Right lung (tissue), 2 donors: ENCODE measurements at regions not wholly inside any gene's neighbourhood (a gene's known extent, or its start where the extent isn't known, plus 50 kb on each side); places are given as distances from the start of the nearest gene placed in this dataset.
A peak's percentile ranks its signal among the peaks of the same experiment; 100 is the strongest.

Experiments used
- DNase-seq, 2 donors: peaks; one replicate each; pipeline ENCODE4 v3.0.0-alpha.2; 2013

GRCh38 chr1:239538239-239538988 lies 152.0 kb downstream of the CHRM3 start:
- peak; percentile 42 to 52 for DNase-seq

- no peak for DNase-seq
Measured at GRCh38 chr1:239539051-239539450, 152.7 kb downstream of the CHRM3 start.

DNA sequence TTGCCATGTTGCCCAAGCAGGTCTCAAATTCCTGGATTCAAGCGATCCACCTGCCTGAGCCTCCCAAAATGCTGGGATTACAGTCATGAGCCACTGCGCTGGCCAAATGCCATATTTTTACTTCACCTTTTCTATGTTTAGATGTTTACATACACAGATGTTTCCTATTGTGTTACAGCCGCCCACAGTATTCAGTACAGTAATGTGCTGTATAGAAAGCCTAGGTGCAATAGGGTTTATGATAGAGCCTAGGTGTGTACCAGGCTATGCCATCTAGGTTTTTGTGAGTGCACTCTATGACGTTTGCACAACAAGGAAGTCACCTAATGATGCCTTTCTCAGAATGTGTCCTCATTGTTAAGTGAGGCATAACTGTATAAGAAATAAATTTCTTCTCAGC lies 153.4 kb downstream of the CHRM3 start:
- no peak for DNase-seq

DNA sequence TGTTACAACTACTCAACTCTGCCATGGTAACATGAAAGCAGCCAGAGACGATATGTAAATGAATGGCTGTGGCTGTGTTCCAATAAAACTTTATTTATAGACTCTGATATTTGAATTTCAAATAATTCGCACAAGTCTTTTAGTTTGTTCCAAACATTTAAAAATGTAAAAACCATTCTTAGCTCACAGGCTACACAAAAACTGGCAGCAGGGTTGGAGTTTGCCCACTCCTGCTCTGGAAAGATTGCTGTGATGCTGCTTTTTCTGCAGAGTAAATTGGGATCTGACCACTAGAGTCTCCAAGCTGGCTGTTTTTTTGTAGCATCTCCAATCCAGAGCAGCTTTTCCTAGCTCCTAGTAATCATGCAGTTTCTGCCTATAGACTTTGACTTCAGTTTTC lies 157.5 kb downstream of the CHRM3 start:
- no peak for DNase-seq

DNA sequence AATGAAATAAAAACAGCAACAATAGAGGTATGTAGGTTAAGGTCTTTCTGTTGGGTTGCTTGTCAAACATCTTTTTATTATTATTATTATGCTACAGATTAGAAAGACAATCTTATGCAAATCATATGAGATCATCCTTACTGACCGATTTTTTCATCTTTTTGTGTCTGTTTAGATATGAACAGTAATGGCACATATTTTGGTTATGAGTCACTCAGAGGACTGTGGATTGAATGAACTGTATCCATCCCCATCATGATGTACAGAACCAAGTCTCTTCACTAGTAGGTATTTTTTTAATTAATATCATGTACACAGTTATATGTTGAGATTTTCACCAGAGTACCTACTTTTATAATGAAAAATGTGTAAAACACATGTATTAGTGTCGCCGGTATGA lies 159.1 kb downstream of the CHRM3 start:
- no peak for DNase-seq

DNA sequence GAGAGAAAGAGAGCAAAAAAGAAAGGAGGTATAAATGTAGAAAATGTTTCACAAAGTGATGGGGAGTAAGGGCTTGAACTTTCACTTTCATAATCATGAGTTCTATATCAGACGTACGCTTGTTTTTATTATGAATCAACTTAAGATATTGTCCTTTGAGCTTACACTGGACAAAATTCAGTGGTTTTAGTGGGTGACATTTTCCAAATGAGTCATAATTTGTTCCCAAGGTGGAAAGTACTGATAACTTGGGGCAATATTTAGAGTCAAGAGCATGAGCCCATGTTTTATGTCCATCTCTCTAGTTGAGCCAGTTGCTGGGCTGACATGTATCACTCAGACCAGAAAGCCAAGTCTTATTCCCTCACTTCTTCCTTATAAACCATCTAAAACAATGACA lies 161.6 kb downstream of the CHRM3 start:
- DNase-seq, result no peak

GRCh38 chr1:239550178-239550577 lies 163.8 kb downstream of the CHRM3 start:
- DNase-seq, result no peak

- no peak for DNase-seq
Measured at GRCh38 chr1:239555350-239555749, 169.0 kb downstream of the CHRM3 start.

GRCh38 chr1:239558559-239558958 lies 172.2 kb downstream of the CHRM3 start:
- DNase-seq, result no peak

DNA sequence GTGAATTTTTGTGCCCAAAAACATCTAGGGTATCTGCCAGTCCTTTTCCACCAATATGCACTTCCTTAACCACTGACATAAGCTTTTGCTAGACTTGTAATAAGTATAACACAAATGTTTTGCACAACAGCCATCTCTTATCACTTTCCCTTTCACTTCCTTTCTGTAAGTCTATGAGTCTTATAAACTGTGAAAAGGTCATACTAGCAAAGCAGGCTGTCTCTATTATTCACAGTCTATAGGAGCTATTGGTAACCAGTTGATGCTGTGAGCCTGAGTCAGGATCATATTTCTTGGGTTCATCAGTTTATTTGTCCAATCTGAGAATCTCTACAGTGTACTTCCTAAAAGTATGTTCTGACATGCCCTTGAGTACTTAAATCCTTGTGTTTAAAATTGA lies 172.6 kb downstream of the CHRM3 start:
- no peak for DNase-seq

DNA sequence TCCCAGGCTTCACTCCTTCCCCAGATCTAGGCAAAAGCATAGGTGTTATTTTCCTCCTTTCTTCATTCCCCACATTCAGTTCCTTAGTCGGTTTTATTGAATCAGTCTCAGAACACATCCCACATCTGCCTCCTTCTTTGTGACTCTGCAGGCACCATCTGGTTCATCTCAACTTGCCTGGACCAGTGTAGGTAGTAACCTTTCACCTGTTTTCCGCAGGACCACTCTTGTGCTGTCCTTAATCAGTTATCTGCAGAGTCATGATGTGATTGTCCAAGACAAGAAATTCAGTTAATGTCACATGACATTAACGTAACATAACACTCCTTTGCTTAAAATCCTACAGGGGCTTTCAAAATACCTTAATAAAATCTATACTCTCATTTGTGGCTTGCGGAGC lies 174.6 kb downstream of the CHRM3 start:
- DNase-seq, result no peak

DNA sequence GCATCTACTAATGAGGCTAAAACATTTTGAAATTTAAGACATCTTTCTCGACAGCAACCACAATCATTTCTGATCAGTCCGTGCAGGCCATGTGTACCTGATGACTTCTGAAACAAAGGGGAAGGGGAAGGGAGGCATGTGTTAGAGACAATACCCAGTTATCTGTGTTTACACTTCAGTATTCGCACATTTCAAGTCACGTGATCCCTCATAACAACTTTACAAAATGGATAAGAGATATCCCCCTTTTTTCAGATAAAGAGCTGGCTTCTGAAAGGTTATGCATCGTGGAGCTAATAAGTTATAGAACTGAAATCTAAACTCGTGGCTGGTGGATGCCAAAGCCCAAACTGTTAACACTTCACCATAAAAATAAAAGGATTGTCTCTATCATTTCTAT lies 175.7 kb downstream of the CHRM3 start:
- no peak for DNase-seq

- peak in 1 of 2 donors; percentile 11 for DNase-seq
Measured at GRCh38 chr1:239563681-239564080, 177.3 kb downstream of the CHRM3 start.

DNA sequence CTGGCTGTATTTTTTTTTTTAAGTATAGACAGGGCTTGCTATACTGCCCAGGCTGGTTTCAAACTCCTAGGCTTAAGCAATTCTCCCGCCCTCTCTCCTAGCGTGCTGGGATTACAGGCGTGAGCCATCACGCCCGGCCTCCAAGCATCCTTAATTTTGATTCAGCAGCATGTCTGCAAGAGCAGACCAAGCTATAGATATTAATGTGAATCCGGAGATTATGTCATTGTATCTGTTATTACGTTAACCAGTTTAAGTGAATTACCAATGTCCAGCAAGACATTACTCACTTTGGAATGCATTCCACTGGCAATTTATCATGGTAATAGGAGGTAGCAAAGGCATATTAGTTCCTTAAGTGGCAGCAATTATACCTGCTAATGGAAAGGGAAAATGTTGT lies 179.7 kb downstream of the CHRM3 start:
- DNase-seq, result no peak

DNA sequence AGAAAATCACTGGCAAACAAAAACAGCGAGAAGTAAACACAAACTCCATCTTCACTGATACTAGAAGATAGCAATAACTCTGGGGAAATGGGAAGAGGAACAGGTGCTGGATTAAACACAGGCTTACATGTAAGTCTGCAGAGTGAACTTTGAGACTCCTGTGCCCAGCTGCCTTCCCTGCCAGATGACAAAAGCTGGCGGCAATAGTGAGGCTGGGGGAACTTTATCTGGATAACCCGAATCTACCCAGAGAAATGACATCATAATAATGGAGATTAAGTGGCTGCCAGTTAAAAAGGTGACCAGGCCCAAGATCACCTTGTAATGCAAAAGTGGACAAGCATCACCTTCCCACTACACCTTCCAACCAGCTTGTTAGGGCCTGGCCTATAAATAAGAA lies 184.5 kb downstream of the CHRM3 start:
- DNase-seq, result no peak

GRCh38 chr1:239572183-239572582 lies 185.8 kb downstream of the CHRM3 start:
- no peak for DNase-seq

DNA sequence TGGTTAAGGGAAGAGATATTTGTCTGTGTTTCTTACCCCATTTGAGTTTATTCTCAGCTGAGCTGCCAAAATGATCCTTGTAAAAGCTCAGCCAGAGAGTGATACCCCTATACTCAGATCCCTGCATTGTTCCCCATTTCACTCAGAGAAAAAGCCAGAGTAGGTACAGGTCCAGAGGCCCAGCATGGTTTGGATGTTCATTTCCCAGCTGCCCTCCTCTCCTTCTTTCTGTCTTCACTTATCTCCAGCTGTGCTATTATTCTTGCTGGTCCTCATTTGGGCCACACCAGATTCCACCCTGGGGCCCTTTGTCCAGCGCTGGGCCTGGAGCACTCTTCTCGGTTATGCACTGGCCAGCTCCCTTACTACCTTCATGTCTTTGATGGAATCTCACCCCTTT lies 187.7 kb downstream of the CHRM3 start:
- no peak for DNase-seq

- DNase-seq, result no peak
Measured at GRCh38 chr1:239575113-239575512, 188.7 kb downstream of the CHRM3 start.

DNA sequence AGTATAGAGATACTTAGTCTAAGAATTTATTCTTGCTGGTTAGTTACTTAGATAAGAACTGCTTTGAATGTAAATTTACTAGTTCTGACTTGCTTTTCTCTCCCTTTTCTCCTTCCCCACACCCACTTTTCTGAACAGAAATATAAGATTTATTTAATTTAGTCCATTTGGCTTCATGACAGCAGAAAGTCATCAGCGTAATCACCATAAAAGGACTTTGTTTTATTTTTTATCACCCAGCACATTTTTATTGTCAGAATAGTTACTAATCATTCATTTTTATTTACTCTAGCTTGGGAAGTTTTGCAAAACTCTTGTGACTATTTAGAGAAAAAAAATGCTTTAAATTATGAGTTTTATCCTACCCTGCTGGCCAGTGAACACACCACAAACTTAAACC lies 197.2 kb downstream of the CHRM3 start:
- DNase-seq, result peak; percentile 53 to 61

DNA sequence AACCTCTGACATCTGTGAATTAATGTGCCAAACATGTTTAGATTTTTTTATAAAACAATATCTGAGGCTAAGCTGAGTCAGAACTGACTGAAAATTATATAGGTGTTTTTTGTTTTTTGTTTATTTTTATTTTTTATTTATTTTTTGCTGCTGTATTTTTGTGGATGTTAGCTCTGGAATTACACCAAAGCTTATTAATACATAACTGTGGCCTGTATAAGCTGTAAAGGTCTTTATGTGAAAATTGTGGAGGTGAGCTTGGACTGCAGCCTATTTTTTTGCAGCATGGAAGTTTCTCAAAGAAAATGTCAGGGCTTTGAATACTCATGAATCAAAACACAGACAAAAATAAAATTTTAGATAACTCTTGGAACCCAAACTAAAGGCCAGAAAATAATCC lies 199.8 kb downstream of the CHRM3 start:
- no peak for DNase-seq

- no peak for DNase-seq
Measured at GRCh38 chr1:239587066-239587465, 200.7 kb downstream of the CHRM3 start.

DNA sequence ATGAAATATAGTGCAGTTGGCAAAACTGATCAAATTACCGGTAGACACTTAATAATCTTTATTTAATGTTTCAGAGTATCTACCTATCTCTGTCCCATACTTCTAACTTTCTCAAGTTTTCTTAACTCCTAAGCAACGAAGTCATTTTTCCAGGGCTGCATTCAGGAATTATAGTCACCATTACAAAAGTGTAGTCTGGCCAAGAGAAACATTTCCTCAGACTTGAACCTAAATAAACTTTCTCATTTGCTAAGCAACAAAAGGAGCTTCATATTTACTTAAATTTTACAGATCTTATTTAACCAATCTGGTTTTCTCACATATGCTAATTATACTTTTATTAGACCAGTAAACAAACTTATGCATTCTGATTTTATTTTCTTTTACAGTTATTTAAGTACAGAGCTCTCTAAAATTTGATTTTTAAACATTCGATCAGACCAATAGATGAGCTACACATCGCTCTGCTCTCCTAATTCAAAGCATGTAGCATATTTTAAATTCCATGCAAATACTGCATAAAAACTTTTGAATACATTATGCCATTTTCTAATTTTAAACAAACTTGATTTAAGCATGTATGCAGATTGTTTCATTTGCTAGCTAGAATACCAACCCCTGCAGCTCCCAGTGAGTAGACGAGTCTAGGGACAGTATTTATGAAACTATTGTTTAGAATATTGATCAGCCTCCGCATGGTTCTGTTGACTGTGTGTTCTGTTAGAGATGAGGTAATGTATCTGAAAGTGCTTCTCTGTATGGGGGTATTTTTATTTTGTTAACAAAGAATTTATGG lies 201.4 kb downstream of the CHRM3 start:
- DNase-seq, result no peak

GRCh38 chr1:239590556-239590955 lies 204.2 kb downstream of the CHRM3 start:
- peak in 1 of 2 donors; percentile 10 for DNase-seq

DNA sequence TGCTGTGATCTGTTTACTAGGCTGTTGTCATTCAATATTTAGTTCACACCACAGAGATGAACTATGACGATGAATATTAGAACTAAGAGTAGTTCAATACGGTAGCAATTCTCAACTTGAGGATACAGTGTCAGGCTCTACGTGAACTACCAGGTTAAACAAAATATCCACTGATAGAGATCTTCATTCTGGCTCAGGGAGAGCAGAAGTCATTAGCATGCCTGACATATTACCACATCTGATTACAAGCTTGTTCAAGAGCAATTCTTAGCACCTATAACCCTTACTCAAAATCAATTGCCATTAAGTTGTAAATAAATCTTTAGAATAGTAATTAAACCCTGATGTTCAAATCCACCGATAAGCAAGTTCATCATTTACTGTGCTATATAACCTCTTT lies 207.2 kb downstream of the CHRM3 start:
- DNase-seq, result no peak
